ENCODE measurements at regions not wholly inside any gene's neighbourhood (a gene's known extent, or its start where the extent isn't known, plus 50 kb on each side); places are given as distances from the start of the nearest gene placed in this dataset.

GRCh38 chr2:185299867-185300266 is 438.7 kb upstream of the FSIP2 start:
- TF ChIP-seq CTCF (IDR thresholded peaks at IDR 0.05; ENCODE audit: extremely low read depth, low read depth, low read length) = no peak
- no peak overlapping the region for H3K4me3 ChIP-seq (ENCODE audit: insufficient read depth, low read length)
- no peaks in the 10 kb centered on the region for H3K79me2 ChIP-seq (ENCODE audit: insufficient read depth, low read length)
- no peaks in the 10 kb centered on the region for H3K36me3 ChIP-seq (ENCODE audit: insufficient read depth, low read length)
- H3K4me2 ChIP-seq (ENCODE audit: insufficient read depth, low read length) = no peak overlapping the region
- DNase-seq (ENCODE audit: insufficient read length, low spot score, missing footprints) = no peak
- H2AFZ ChIP-seq (ENCODE audit: low read length) = no peak overlapping the region
- H3K9me3 ChIP-seq (ENCODE audit: low read depth, low read length) = no peaks in the 10 kb centered on the region
- H3K27me3 ChIP-seq (ENCODE audit: insufficient read depth, low read length) = no peaks in the 10 kb centered on the region
- no peaks in the 10 kb centered on the region for H3K4me1 ChIP-seq (ENCODE audit: insufficient read depth, low read length)
- H3K27ac ChIP-seq (ENCODE audit: low read depth, low read length) = no peak overlapping the region
- no peaks in the 10 kb centered on the region for H4K20me1 ChIP-seq (ENCODE audit: insufficient read depth, low read length)

- Histone ChIP-seq H3K27ac (ENCODE audit: low read depth, low read length) (no peak overlapping the region), H3K9me3 (ENCODE audit: low read depth, low read length) (peaks cover 3% of the 10 kb centered on the region), H2AFZ (ENCODE audit: low read length) (no peak overlapping the region), H3K36me3 (ENCODE audit: insufficient read depth, low read length) (no peaks in the 10 kb centered on the region), H3K4me1 (ENCODE audit: insufficient read depth, low read length) (no peaks in the 10 kb centered on the region), H3K4me3 (ENCODE audit: insufficient read depth, low read length) (no peak overlapping the region), H4K20me1 (ENCODE audit: insufficient read depth, low read length) (no peaks in the 10 kb centered on the region), H3K4me2 (ENCODE audit: insufficient read depth, low read length) (no peak overlapping the region), H3K79me2 (ENCODE audit: insufficient read depth, low read length) (no peaks in the 10 kb centered on the region), H3K27me3 (ENCODE audit: insufficient read depth, low read length) (no peaks in the 10 kb centered on the region)
- TF ChIP-seq CTCF (IDR thresholded peaks at IDR 0.05; ENCODE audit: extremely low read depth, low read depth, low read length) = no peak
- no peak for DNase-seq (ENCODE audit: insufficient read length, low spot score, missing footprints)
These were observed 432.5 kb upstream of the FSIP2 start for GRCh38 chr2:185306119-185306518.

DNA sequence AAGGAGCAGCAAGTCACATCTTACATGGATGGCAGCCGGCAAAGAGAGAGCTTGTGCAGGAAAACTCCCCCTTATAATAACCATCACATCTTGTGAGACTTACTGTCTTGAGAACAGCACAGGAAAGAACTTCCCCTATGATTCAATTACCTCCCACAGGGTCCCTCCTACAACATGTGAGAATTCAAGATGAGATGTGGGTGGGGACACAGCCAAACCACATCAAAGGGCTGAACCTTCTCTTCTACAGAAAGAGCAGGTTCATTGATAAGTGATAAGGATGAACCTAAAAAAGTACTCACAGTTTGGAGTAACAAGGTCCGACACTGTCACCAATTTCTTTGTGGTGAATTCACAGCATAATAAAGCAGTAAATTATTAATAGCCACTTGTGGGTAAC is 422.2 kb upstream of the FSIP2 start:
- Histone ChIP-seq H3K4me1 (ENCODE audit: insufficient read depth, low read length) (no peaks in the 10 kb centered on the region), H3K4me2 (ENCODE audit: insufficient read depth, low read length) (no peak overlapping the region), H3K4me3 (ENCODE audit: insufficient read depth, low read length) (no peak overlapping the region), H3K79me2 (ENCODE audit: insufficient read depth, low read length) (no peaks in the 10 kb centered on the region), H3K36me3 (ENCODE audit: insufficient read depth, low read length) (no peaks in the 10 kb centered on the region), H2AFZ (ENCODE audit: low read length) (no peak overlapping the region), H3K27ac (ENCODE audit: low read depth, low read length) (no peak overlapping the region), H4K20me1 (ENCODE audit: insufficient read depth, low read length) (no peaks in the 10 kb centered on the region), H3K9me3 (ENCODE audit: low read depth, low read length) (no peaks in the 10 kb centered on the region), H3K27me3 (ENCODE audit: insufficient read depth, low read length) (no peaks in the 10 kb centered on the region)
- no peak for DNase-seq (ENCODE audit: insufficient read length, low spot score, missing footprints)
- TF ChIP-seq CTCF (IDR thresholded peaks at IDR 0.05; ENCODE audit: extremely low read depth, low read depth, low read length) = no peak

DNA sequence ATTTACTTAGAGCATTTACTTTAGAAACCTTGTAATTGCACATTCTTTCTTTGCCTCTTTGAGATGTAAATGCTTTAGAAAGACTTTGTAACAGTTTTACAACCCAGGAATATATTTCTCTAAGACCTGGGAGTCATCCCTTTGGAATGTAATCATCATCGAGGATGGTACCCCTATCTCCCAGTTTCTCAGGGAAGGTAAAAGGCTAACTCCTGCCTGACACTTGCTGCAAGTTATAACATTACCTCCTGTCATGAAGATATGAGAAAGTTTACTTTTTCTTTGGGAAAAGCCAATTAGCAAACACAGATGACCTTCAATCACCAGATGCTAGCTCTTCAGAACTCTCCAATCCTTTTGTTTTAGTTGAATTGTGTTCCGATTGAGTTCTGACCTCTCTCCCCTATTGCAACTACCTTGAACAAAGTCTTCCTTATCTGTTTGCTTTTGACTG is 420.3 kb upstream of the FSIP2 start:
- H3K4me3 ChIP-seq (ENCODE audit: insufficient read depth, low read length) = no peak overlapping the region
- no peak for DNase-seq (ENCODE audit: insufficient read length, low spot score, missing footprints)
- H3K27ac ChIP-seq (ENCODE audit: low read depth, low read length) = no peak overlapping the region
- H3K9me3 ChIP-seq (ENCODE audit: low read depth, low read length) = no peaks in the 10 kb centered on the region
- H3K79me2 ChIP-seq (ENCODE audit: insufficient read depth, low read length) = no peaks in the 10 kb centered on the region
- no peak for TF ChIP-seq CTCF (IDR thresholded peaks at IDR 0.05; ENCODE audit: extremely low read depth, low read depth, low read length)
- no peak overlapping the region for H3K4me2 ChIP-seq (ENCODE audit: insufficient read depth, low read length)
- H3K36me3 ChIP-seq (ENCODE audit: insufficient read depth, low read length) = no peaks in the 10 kb centered on the region
- H3K4me1 ChIP-seq (ENCODE audit: insufficient read depth, low read length) = no peaks in the 10 kb centered on the region
- no peak overlapping the region for H2AFZ ChIP-seq (ENCODE audit: low read length)
- H3K27me3 ChIP-seq (ENCODE audit: insufficient read depth, low read length) = no peaks in the 10 kb centered on the region
- H4K20me1 ChIP-seq (ENCODE audit: insufficient read depth, low read length) = no peaks in the 10 kb centered on the region
